Caki2 (cell line): ENCODE measurements at regions not wholly inside any gene's neighbourhood (a gene's known extent, or its start where the extent isn't known, plus 50 kb on each side); places are given as distances from the start of the nearest gene placed in this dataset.

Experiments
- DNase-seq: peaks from one replicate; pipeline ENCODE4 v3.0.0-alpha.2; 2015; ENCODE audit warnings: low read depth
- in situ Hi-C: cut with HindIII; loops from 2 replicates; pipeline ENCODE4 v1.10.0; 2016; ENCODE audit warnings: low sequenced_read_pairs, low pct_unique_long_range_greater_than_20kb, mixed read lengths

DNA sequence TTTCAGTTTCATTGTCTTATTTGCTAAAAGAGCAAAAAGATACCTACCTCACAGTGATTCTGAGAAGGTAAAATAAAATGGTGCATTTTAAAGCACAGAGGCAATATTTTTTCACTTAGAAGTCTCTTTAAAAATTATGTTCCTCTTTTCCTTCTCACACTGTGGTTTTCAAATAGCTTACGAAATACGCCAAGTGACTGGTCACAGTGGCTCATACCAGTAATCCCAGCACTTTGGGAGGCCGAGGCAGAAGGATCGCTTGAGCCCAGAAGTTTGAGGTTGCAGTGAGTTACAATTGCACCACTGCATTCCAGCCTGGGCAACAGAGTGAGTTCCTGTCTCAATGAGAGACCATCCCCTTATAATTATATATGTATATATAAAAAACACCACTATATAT lies 372.6 kb downstream of the FBXO8 start:
- DNase-seq: no peak
- in situ Hi-C loops: no loop called here

- no peak for DNase-seq
- in situ Hi-C loops: no loop called here
Observed at GRCh38 chr4:173909294-173909693, 374.2 kb downstream of the FBXO8 start.

DNA sequence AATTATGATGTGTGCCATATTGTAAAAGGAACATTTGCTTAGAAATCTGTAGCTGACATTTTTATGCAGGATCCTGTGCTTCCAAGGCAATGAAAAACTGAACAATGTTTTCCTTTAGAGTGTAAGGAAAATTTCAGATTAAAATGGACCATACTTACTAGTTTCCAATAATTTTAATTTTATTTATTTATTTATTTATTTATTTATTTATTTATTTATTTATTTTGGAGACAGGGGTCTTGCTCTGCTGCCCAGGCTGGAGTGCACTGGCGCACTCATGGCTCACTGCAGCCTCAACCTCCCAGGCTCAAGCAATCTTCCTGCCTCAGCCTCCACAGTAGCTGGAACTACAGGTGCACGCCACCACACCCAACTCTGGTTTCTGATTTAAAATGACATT lies 369.8 kb upstream of the HAND2 start:
- DNase-seq: no peak

DNA sequence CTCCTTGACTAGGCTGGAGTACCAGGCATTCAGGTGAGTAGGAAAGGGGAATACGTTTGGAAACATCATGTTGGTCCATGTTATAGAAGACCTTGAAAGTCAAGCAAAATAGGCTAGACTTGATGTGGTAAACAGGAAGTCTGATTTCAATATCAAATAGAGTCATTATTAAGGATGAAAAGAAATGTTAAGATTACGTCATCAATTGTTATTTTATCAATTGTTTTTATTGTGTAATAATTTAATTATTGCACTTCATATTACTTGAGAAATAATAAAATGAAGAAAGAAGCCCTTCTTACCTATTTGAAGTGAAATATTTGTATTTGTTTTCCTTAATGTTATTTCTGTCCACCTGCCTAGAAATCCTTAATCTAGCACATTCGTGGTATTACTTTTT lies 361.0 kb upstream of the HAND2 start:
- DNase-seq: no peak
- in situ Hi-C loops: no loop called here

More for the DNA sequence above, 369.8 kb upstream of the HAND2 start:
- in situ Hi-C loops: no loop called here

- DNase-seq: no peak
- in situ Hi-C loops: no loop called here
Observed at GRCh38 chr4:173883821-173884220, 353.8 kb upstream of the HAND2 start.

- no peak for DNase-seq
- in situ Hi-C loops: no loop called here
Observed at GRCh38 chr4:173880897-173881296, 350.9 kb upstream of the HAND2 start.

- in situ Hi-C loops: no loop called here
- no peak for DNase-seq
Observed at GRCh38 chr4:173879509-173879908, 349.5 kb upstream of the HAND2 start.

GRCh38 chr4:173878701-173879100 lies 348.7 kb upstream of the HAND2 start:
- DNase-seq: no peak
- in situ Hi-C loops: no loop called here

DNA sequence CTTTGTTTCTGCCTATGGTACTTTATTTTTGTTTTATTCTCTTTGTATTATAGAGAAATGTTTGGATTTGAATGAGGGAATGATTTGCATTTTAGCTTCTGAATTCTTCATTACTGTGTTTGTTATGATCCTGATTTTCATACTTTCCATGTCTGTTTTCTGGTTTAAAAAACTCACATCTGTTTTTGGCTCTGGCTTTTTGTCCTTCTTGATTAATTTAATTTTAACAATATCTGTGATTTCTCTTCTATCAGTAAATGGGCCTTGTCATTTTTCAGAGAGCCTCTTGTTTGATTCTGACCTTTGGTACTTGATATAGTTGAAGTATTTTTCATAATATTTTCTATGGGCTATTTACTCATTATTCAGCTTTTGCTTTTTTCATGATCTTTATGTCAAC lies 341.6 kb upstream of the HAND2 start:
- DNase-seq: no peak
- in situ Hi-C loops: no loop called here

GRCh38 chr4:173866322-173867026 lies 336.4 kb upstream of the HAND2 start:
- in situ Hi-C loops: no loop called here
- DNase-seq: no peak

DNA sequence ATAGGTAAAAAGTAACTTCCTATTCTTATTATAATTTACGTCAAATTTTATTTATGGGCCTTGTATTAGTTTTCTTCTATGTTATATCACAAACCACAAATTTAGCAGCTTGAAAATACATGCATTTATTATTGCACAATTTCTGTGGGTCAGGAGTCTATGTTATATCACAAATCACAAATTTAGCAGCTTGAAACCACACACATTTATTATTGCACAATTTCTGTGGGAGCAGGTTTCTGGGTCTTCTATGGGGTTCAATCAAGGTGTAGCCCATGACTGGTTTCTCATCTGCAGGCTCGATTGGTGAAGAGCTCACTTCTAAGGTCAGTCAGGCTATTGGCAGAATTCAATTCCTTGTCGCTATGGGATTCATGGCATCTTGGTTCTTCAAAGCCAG lies 332.7 kb upstream of the HAND2 start:
- DNase-seq: no peak
- in situ Hi-C loops: no loop called here

- in situ Hi-C loops: no loop called here
- DNase-seq: no peak
Observed at GRCh38 chr4:173860094-173860493, 330.1 kb upstream of the HAND2 start.

DNA sequence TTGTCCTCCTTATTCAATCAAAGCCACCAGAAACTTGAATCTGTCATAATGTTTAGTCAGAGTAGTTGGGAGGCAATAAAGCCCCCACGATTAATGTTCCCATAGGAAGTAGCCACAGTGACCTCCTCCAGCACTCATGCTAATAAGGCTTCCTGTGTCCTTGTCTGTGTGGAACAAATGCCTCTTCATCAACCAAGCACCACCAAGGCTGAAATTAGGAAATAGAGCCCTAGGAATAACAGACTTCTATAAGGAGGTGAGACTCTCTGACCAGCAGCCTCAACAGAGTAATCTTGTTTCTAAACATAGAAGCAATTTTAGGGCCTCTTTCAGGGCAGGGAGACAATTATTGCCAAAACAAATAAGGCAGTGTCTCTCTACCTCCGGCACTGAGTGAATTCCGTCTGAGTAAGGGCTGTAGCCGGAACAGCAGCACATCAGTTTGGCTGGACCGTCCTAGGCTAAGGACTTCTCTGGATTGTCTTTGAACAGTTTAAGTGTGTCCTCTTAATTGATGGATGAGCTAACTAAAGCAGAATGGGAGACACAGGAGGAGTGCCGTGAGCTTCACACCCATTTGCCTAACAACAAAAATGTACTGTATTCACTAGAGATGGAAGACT lies 329.2 kb upstream of the HAND2 start:
- in situ Hi-C loops: no loop called here
- no peak for DNase-seq

GRCh38 chr4:173858471-173858870 lies 328.4 kb upstream of the HAND2 start:
- in situ Hi-C loops: no loop called here
- DNase-seq: no peak

DNA sequence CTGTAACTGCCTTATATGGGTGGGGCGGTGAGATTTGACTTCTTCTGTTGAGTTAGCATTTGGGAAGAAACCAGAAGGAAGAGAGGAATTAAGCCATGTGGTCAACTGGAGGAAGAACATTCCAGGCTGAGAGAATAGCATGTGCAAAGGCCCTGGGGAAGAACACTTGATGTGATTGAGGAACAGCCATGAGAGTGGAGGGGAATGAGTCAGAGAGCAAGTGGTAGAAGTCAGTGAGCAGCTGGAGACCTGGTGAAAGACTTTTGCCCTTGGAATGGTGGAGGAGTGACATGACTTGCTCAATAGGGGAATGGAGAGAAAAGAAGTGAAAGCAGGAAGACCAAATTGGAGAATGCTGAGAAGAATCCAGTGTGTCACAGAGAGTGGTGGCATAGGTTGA lies 327.8 kb upstream of the HAND2 start:
- in situ Hi-C loops: no loop called here
- DNase-seq: no peak

- in situ Hi-C loops: no loop called here
Observed at GRCh38 chr4:173855015-173855414, 325.0 kb upstream of the HAND2 start.

DNA sequence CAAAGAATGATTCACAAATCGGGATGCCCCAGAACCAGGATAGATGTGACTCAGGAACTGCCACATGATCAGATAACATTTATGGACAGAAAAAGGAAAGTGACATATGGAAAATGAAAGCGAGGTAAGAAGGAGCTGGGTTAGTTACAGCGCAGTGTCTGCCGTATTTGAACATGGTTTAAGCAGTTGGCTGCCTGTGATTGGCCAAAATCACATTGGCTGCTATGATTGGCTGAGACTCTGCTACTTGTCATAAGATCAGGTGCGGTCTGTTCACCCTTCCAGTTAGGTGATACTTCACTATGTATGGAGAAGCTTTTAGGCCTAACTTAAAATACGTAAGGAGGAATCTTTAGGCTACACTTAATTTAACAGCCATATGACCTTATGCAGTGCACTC lies 322.7 kb upstream of the HAND2 start:
- no peak for DNase-seq
- in situ Hi-C loops: no loop called here

More at GRCh38 chr4:173855015-173855414, 325.0 kb upstream of the HAND2 start:
- no peak for DNase-seq

DNA sequence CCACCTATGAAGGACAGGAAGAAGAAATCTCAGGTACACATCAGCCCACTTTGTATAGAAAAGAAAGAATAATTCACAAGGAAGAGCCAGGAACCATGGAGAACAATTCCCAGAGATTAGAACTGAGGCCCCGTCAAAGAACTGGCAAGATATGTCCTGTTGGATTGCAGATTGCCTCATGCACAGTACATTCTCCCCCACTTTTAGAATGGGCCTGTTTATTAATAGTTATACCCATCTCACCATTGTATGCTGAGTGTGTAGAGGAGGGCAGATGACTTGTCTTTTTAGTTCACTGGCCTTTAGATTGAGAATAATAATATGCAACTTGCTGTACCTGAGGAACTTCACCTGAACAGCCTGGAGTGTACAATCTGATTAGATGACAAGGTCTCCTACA lies 315.6 kb upstream of the HAND2 start:
- in situ Hi-C loops: no loop called here
- no peak for DNase-seq

GRCh38 chr4:173839865-173840264 lies 309.8 kb upstream of the HAND2 start:
- in situ Hi-C loops: no loop called here
- no peak for DNase-seq

GRCh38 chr4:173837517-173837916 lies 307.5 kb upstream of the HAND2 start:
- DNase-seq: no peak
- in situ Hi-C loops: no loop called here
